GM18511 (cell line): ENCODE measurements at regions not wholly inside any gene's neighbourhood (a gene's known extent, or its start where the extent isn't known, plus 50 kb on each side); places are given as distances from the start of the nearest gene placed in this dataset.

Experiments used
- ATAC-seq: cut with Tn5 transposase; IDR thresholded peaks from one replicate; pipeline ENCODE4 v1.9.1; 2021; ENCODE audit warnings: mild to moderate bottlenecking, moderate library complexity; ENCODE audit not compliant: unreplicated experiment

DNA sequence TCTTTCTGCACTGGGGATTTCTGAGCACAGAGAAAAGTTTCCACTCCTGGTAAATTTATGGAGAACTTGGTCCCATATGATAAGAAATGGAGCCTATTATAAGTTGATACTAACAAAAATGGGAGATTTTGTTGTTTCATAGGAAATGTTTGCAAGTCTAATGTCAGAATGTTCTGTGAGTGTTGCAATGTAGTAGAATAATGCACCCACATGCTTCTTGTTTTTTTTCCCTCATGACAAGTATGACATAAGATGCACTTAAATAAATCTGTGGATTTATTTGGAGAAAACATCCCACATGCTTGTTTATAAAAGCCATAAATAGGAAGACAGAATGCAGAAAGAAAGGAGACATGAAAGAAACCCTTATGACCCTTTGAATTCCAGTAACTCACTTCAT is 50.8 kb upstream of the KCNJ6 start:
- no peak for ATAC-seq

DNA sequence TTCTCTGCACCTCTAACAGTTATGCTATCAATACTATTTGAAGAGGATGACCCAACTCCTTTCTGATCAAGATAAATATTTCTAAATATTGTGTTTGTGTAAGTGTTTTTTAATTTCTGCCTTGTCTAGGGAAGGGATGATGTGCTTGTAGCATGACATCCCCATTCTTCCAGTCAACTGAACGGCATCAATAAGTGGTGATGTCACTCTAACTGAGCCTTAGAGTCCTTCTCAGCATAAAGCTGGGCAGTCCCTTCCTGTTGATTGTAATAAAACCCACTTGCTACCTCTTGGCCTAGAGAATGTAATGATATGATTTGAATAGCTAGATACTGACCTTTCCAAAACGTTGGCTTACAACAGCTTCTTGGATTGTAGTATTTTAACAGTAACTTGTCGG is 52.5 kb upstream of the KCNJ6 start:
- ATAC-seq, result no peak

DNA sequence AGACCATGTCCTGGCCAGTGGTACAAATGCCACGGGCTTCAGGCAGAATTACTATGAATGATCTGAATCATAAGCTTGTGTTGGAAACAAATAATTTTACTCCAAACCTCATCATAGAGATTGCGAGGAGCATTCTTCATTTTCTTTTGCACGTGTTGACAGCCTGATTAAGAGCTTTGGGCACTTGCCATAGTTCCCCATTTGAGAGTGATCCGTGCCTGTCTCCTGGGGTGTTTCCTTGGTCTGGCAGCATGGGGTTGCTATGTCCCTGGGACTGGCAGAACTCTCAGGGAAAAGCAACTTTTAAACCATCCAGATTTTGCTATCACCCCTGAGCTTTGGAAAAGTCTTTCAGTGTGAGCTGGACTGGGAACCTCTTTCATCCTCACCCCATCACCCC is 54.3 kb upstream of the KCNJ6 start:
- no peak for ATAC-seq

DNA sequence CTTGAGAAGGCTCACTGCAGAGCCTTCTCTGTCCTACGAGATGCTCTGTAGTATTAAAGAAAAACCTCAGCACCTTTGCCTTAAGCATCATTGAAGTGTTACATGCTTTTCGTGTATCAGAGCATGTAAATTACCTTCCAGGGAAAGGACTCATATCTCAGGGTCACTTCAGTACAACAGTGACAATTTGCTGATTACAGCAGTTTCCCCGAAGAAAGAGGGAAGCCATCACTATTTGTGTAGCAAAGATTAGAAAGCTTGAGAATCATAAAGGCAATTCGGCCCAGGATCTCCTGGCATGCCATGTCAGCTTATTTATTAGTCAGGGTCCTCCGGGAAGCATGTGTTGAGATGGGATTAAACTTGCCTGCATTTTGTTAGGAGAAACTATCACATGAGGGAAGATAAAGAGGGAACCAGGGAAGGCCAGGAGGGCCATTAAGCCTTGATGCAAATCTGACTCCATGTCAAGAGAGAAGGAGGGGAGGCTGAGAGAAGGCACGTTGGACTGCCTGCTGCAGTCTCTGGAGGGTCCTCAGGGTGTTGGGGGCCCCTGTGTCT is 55.2 kb upstream of the KCNJ6 start:
- ATAC-seq, result no peak

DNA sequence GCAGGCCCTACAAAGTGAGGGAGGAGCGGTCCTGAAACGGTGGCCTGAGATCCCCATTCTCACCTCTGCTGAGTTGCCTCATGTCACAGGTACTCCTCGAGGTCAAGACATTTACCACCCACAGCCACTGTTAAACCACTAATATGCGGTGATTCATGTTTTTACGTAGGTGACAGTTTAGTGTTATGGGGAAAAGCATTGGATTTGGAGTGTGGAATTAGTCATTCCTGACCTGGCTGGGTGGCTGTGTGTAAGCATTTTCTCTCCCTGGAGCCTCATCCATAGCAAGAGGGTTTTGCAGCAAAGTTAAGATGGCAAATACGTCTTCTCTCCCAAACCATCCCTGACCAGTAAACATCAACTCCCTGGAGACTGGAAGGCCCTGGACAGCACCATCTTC is 57.8 kb upstream of the KCNJ6 start:
- ATAC-seq, result no peak

DNA sequence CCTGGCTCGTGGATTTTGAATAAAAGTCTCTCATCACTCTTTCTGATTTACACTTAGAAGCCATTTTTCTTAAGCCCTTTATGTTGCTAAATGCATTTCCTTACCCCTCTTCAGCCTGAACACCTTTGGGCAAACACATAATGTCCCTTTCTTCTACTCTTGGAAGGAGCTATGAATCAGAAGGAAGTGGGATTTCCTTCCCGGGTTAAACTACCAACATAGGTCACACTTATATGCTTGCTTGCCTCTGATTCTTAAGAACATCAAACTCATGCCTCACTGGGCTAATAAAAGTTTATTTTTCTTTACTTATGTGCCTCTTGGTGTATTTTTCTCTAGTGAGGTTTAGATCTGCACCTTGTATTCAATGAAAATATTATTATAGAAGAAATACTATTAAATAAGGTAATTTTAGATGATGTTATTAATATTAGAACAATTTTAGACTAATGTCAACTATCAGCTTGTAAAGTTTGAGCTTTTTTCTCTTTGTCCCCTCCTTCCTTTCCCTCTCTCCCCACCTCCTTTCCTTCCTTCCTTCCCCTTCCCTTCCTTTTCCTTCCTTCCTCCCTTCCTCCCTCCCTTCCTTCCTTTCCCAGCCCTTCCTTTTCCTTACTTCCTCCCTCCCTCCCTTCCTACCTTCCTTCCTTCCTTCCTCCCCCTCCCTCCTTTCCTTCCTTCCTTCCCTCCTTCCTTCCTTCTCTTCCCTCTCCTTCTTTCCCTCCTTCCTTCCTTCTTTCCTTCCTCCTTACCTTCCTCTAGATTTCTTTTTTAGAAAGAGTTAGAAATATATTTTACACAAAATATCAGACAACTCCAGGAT is 66.5 kb upstream of the KCNJ6 start:
- no peak for ATAC-seq

DNA sequence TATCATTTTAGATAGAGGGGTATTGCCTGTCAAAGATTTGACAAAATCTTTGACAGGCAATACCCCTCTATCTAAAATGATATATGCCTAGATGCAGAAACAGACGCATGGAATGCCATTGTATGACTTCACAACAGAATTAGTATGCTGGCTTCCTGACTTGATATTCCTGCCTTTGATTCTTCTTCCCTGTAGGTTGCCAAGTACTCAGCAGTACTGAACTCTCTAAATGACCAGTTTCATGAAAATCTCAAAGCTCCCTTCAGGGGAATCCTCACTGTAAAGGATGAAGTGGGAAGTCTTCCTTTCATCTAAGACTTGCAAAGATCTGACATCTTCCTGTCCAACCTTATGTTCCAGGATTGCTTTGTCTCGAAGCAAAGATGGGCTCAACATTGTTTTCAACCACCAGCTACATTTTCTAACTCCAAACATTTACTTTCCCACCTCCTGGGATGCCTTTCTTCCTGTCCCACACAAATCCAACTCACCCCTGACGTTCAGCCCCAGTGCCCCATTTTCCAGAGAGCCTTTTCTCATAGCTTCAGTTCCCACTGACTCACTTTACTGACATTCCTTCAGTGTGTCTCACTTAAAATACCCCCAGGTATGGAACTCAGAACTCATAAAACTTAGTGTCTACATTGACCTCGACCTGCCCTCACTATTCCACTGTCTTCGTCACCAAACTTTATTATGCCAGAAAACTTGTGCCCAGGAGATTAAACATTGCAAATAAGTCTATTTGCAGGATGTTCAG is 67.3 kb upstream of the KCNJ6 start:
- no peak for ATAC-seq

DNA sequence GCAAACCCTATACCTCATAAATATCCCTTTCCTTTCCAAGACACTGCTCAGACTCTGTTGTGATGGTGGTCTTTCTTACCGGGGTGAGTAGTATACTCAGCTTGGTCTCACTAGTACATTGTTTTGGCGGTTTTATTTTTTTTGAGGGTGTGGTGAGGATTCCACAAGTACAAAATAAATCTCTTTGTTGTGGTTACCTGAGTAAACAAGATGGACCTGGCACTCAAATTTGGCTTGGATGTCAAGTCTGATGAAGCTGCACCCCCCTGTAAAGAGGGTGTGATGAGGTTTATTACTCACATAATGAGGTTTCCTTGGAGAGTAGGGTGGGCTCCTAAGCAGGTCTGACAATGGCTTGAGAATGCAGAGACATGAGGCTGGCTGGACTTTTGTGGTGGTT is 68.2 kb upstream of the KCNJ6 start:
- no peak for ATAC-seq

DNA sequence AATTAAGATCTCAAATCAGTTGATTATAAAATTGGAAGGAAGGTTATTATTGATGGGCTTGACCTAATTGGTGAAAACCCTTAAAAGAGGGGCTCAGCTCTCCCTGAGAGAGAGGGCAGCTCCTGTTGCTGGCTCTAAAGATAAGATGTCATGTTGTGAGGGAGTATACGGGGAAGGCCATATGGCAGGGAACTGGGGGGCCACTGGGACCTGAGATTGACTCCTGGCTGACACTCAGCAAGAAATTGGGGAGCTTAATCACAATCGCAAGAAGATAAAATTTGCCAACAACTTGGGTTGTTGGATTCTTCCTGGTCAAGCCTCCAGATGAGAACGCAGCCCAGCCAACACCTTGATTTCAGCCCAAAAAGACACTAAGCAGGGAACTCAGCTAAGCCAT is 69.7 kb upstream of the KCNJ6 start:
- ATAC-seq, result no peak

DNA sequence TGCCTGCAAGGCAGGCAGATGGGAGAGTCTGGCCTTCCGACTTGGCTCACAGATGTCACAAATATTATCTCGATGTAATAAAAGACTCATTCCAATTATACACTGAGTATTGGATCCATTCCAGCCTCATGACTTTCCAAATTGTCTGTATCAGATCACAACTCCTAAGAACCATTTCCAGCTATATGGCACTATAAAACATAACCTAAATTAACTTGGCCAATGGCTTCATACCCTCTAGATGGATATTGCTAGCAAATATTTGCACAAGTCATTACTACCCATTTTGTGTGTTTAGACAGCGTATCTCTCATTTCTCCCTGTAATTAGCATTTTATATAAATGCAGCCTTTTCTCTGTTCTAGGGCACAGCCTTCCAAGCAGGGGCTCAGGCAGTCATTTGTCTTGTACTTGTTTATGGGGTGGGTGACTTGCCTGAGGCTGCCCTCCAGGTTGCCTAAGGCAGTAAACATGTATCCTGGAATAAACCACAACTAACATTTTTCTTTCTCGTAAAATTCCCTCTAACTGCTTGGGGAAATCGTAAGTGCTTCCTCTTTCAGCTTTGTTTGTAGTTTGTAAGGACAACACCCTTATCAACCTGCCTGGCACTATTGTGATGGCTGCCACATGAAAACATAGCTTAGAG is 70.6 kb upstream of the KCNJ6 start:
- ATAC-seq, result no peak

DNA sequence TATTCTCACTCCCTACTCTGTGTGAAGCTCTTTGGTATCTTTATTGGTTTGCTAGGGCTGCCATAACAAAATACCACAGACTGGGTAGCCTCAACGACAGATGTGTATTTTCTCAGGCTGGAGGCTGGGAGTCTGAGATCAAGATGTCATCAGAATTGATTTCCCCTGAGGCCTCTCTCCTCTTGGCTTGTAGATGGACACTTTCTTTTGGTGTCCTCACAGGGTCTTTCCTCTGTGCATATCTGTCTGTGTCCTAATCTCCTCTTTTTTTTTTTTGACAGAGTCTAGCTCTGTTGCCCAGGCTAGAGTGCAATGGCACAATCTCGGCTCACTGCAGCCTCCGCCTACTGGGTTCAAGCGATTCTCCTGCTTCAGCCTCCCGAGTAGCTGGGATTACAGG is 71.4 kb upstream of the KCNJ6 start:
- no peak for ATAC-seq

DNA sequence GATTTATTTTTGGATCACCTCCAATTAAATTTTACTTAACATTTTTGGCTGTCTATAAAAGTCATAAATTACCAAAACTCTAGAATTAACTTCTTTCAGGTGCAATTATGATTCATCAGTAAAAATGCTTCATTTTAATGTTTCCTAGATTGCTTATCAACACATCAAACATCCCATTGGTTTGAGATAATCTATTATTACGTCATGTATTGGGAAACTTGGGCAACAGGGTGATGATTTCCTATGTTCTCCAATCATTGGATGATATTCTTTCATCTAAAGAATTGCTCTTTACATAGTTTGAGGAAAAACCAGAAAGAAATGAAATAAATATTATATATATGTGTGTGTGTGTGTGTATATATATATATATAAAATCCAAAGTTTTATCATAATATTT is 76.8 kb upstream of the KCNJ6 start:
- no peak for ATAC-seq

DNA sequence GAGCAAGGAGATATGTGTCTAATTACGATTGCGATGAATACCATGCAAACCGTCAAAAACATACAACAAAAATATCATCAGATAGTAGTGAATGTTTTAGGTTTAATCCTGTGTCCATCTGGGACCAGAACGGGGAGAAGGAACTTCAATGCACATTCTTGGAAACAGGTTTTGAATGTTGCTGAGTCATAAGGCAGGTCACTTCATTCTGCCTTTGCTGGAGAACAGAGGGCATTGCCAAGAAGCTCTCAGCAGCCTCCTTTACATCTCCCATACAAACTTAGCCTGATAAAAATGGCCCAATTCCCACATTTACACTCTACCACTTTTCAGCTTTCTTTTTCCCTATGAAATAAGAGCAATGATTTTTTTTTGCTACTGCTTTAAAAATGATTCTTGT is 78.0 kb upstream of the KCNJ6 start:
- ATAC-seq, result no peak

DNA sequence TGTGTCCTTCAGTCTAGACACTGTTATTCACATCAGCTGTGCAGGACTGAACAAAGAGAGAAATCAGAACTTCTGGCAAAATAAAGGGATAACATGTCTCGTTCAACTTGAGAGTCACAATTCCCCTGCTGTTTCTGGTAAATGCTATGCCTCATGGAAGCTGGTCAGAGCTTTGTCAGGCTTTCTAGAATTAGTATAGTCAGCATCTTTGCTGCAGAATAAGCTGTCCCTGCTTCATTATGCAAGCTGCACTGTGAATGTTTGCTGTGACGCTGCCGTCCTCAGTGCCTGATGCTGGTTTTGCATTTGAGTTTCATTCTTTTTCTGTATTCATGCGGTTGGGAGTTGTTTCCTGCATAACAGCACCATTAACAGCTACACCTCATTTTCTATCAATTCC is 96.4 kb upstream of the KCNJ6 start:
- no peak for ATAC-seq

DNA sequence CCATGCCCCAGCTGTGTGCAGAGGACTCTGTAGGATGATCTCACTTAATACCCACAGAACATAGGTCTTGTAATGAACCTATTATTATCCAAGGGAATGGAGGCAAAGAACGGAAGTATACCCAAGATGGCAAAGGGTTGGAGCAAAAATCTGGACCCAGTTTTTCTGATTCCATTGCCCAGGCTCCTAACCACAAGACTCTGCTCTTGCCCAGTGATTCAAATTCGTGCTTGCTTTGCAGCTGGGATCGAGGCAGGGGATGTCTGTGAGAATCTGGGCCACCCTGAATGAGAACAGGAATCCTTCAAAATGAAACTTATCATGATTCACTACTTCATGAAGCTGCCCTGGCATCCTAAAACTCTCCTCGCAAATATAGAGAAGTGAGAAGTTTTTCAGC is 97.5 kb upstream of the KCNJ6 start:
- ATAC-seq, result no peak

DNA sequence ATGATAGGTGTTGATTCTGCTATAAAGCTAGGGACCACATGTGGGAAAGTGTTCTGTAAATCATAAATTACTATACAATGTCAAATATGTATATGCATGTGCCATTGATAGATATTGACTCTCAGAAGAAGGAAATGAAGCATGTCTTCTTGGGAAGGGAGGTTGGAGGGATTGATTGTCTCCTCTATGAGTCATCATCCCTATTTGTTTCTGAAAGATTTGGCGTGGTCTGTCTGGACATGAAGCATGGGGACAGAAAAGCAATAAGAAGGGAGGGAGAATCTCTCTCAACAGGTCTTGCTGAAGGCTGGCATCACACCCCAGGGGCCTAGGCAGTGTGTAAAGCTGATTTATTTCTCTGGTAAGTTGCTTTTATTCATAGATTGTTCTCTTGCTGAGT is 98.0 kb upstream of the KCNJ6 start:
- ATAC-seq, result no peak

DNA sequence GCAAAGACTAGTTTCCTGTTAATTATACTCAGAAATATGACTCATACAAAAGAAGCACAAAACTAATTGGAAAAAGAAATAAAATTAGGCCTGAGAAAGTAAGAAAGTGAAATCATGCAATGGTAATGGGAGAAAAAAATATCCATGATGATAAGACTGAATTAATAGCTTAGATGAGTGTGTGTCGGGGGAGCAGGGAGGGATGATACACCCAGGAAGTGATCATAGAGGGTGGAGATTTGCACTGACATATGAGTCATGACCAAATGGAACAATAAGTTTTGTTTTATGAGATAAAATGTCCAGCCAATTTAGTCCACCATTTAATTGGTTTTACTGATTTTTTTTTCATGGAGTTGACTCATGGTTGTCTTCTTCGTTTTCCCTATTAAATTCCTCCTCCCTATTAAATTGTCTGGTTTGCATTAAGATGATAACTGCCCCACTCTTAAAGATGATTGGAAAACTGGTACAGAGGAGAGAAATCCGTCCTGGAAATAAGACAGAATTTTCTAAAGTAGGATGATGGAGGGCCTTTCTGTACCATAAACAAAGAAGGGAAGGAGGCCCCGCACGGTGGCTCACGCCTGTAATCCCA is 111.7 kb upstream of the KCNJ6 start:
- no peak for ATAC-seq

DNA sequence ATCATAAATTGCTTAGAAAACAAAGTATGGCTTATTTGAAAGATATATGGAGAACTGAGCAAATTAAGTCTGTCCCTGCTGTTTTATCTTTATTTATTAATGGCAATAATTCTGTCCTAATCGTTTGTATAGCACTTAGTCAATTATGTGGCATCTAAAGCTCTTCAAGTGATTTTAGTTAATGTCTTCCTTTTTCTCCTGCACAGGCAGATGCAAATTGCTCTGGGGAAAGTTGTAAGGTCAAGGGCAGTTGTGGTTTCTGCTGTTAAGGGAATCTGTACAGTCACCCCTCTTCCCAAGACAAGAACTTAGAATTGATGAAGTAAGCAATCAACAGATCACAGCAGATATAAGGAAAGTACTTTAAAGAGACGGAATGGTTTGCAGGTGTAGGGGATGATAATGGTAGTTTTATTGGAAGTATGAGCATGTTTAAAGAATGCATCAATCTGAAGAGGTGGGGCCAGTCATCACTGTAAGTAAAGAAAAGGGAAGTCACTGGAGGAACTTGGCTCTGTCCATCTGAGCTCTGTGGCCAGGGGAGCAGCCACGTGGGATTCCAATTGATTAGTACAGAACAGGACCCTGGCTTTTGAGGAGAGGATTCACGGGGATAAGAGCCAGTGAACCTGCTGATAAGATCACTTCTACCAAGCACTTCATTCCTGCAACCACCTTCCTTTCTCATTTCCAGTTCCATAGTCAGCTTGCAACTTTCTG is 116.0 kb upstream of the KCNJ6 start:
- no peak for ATAC-seq

DNA sequence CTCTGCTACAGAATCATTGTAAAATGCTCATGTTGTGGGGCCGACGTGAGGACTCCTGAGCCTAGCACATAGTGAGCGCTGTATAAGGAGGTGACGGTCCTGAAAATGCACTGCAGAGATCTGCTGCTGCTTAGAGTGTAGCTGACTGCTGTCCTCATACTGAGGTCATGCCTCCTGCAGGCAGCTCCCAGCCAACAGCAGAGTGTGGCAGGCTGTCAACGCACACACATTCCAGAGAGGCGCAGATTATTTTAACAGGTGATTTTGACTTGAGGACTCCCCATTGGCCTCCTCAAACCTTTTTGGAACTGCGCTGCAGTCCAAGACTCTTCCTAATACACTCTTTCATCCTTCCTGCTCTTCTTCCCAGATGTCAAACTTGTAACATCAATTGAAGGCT is 119.8 kb upstream of the KCNJ6 start:
- ATAC-seq, result no peak

DNA sequence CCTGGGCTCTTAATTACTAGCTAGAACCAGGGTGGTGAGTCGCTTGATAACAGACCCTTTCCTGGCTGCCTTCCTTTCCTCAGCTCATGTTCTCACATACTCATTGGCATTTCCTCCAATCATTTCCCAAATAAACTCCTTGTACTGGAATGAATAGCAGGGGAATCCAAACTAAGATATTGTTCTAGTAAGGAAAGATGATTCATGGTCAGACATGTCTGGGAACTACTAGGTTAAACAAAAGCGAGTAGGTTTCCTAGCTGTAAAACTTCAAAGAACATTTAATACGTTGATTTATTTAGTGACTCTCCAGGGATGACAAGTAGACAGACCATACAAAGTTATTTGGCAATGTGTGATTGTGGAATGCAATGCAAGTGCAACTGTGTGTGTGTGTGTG is 121.2 kb upstream of the KCNJ6 start:
- no peak for ATAC-seq

DNA sequence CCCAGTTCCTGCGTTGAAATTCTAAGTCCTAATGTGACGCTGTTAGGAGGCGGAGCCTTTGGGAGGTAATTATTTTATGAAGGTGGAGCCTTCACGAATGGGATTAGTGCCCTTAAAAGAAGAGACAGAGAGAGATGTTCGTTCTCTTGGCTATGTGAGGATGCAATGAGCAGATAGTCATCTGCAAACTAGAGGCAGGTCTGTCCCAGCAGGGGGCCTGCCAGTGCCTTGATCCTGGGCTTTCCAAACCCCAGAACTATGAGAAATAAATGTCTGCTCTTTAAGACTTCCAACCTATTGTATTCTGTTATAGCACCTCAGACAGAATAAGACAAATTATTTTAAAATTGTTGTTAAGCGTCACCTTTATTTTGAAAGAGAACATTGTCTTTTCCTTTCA is 123.1 kb upstream of the KCNJ6 start:
- ATAC-seq, result no peak
